ENCODE measurements at regions not wholly inside any gene's neighbourhood (a gene's known extent, or its start where the extent isn't known, plus 50 kb on each side); places are given as distances from the start of the nearest gene placed in this dataset.
"Not testable (repeated sequence)": the region's sequence is repeated elsewhere in the genome, so short reads cannot be mapped to it uniquely, and the experiment has no call there.

DNA sequence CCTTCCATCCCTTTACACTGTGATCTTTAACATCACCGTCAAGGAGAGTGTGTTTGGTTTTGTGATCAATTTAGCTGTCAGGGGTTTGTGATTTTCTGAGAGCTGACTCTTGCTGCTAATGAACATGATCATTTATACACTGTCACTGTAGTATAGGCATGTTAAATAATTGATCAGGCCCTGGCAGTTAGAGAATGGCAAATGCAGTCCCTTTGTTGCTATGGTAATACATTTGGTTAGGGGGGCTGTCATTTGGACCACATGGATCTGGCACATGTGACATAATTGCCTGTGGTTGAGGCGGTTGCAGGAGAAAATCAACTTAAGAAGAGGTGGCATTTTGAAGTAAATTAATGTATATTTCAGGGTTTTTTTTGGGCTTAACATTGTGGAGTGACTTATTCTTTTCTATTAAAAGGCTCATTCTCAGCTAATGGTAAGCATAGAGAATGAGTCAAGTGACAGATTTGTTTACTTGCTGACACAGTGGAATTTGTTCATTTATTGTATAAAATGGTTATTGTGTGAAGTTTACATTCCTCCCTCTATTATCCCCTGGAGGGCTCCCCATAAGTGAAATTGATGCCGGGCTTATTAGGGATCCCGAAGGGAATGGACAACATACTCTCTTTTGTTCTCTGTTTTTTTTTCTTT lies 114.0 kb downstream of the FHIP1A start:
- TF ChIP-seq, protein P1, sequence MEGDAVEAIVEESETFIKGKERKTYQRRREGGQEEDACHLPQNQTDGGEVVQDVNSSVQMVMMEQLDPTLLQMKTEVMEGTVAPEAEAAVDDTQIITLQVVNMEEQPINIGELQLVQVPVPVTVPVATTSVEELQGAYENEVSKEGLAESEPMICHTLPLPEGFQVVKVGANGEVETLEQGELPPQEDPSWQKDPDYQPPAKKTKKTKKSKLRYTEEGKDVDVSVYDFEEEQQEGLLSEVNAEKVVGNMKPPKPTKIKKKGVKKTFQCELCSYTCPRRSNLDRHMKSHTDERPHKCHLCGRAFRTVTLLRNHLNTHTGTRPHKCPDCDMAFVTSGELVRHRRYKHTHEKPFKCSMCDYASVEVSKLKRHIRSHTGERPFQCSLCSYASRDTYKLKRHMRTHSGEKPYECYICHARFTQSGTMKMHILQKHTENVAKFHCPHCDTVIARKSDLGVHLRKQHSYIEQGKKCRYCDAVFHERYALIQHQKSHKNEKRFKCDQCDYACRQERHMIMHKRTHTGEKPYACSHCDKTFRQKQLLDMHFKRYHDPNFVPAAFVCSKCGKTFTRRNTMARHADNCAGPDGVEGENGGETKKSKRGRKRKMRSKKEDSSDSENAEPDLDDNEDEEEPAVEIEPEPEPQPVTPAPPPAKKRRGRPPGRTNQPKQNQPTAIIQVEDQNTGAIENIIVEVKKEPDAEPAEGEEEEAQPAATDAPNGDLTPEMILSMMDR (conservative IDR thresholded peaks at IDR 0.05; ENCODE audit: low read length), result no peak
- no peak for DNase-seq (ENCODE audit: low read depth)
- no peak overlapping the region for H3K4me3 ChIP-seq (ENCODE audit: low read length)

DNA sequence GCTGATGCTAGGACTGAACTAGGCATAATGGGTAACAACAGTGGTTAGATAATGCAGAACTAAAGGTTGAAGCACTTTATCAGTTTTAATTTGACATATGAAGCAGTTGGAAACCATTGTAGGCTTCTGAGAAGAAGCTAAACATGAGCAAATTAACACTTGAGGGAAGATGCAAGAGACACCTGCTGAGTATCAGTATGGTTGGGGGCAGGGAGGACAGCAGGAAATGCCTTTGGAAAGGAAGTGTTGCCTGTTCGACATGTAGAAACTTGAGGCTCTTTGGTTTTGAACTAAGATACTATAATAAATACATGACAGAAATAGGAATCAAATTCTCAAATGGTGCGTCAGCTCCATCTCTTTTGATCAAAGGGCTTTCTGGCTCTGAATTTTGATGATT lies 115.6 kb downstream of the FHIP1A start:
- no peak for DNase-seq (ENCODE audit: low read depth)
- no peak overlapping the region for H3K4me3 ChIP-seq (ENCODE audit: low read length)
- TF ChIP-seq, protein P1 (conservative IDR thresholded peaks at IDR 0.05; ENCODE audit: low read length), result no peak

DNA sequence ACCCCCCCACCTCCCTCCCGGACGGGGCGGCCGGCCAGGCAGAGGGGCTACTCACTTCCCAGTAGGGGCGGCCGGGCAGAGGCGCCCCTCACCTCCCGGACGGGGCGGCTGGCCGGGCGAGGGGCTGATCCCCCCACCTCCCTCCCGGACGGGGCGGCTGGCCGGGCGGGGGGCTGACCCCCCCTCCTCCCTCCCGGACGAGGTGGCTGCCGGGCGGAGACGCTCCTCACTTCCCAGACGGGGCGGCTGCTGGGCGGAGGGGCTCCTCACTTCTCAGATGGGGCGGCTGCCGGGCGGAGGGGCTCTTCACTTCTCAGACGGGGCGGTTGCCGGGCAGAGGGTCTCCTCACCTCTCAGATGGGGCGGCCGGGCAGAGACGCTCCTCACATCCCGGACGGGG lies 117.5 kb downstream of the FHIP1A start:
- H3K4me3 ChIP-seq (ENCODE audit: low read length); DNase-seq (ENCODE audit: low read depth): not testable (repeated sequence)

DNA sequence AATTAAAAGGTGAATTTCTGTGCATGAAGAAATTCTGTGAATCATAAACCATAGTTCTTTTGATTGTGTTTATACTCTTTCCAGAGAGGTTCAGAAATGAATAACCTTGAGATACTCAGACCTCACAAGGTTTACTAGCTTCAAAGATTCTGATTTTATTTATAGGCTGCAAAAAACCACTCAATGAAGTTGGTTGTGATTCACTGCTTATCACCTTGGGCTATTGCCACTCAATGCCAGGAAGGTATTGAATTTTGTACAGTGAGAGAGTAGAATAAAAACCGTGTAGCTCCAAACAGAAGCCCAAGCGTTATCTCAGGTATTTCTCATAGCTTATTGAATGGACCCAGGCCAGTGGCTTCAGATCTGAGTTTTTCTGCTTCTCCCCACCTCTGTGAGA lies 118.7 kb downstream of the FHIP1A start:
- no peak for DNase-seq (ENCODE audit: low read depth)
- no peak overlapping the region for H3K4me3 ChIP-seq (ENCODE audit: low read length)
- TF ChIP-seq, protein P1 (conservative IDR thresholded peaks at IDR 0.05; ENCODE audit: low read length), result no peak

DNA sequence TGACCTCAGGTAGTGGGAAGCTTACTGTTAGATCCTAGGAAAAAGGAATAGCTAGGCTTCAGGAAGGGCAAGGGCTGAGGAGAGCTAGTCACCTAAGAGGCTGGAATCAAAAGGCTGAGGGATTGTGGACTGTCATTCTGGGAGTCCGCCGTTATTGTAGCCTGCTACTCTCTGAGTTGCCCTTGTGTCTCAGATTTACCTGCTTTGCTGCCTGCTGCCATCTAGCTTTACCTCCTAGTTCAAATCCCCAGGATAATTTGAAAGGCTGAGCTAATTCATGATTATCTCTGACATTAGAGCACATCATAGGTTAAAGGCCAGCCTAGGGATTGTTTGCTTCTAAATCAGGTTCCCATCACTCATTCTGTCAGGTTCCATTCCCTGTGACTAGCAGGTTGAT lies 120.2 kb downstream of the FHIP1A start:
- TF ChIP-seq, protein P1 (conservative IDR thresholded peaks at IDR 0.05; ENCODE audit: low read length), result no peak

DNA sequence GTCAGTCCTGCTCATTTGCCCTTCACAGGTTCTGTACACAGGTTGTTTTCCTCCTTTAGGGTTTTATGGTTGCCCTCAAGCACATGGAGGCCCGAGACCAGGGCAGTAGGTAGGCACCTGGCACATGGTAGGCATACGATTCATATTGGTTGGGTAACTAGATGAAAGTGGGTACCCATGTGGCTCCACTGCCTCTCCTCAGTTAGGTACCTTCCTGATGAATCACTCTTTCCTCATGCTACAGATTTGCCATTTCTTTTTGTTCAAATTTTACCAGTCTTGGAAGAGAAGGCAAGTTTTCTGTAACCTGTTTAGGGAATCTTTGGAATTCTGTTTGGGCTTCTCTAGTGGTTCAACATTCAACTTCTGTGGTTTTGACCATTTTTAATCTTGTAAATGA lies 121.3 kb downstream of the FHIP1A start:
- DNase-seq (ENCODE audit: low read depth), result peak; percentile 9
- TF ChIP-seq, protein P1 (conservative IDR thresholded peaks at IDR 0.05; ENCODE audit: low read length), result no peak
- H3K4me3 ChIP-seq (ENCODE audit: low read length), result no peak overlapping the region

More for the DNA sequence above, 120.2 kb downstream of the FHIP1A start:
- no peak overlapping the region for H3K4me3 ChIP-seq (ENCODE audit: low read length)
- no peak for DNase-seq (ENCODE audit: low read depth)

DNA sequence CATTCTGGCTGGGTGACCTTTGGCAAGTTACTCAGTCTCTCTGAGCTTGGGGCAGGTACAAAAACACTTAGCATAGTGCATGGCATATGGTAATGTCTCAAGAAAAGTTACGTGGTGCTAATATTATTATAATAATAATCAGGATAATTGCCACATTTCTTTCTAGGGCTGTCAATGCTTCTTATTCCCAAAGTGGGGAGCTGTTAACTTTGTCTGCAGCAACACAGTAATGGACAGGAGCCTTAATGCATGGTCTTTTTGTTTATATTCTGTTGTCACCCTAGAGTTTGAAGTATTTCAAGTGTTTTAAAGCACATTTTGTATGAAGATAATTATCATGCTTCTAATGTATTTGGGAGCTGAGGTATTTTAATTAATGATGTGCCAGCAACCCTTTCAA lies 121.8 kb downstream of the FHIP1A start:
- no peak overlapping the region for H3K4me3 ChIP-seq (ENCODE audit: low read length)
- TF ChIP-seq, protein P1 (conservative IDR thresholded peaks at IDR 0.05; ENCODE audit: low read length), result no peak
- DNase-seq (ENCODE audit: low read depth), result no peak

Data from AG10803 (cell line).